Suprapubic skin (tissue), 4 donors: ENCODE measurements at regions not wholly inside any gene's neighbourhood (a gene's known extent, or its start where the extent isn't known, plus 50 kb on each side); places are given as distances from the start of the nearest gene placed in this dataset.
"Not testable (repeated sequence)": the region's sequence is repeated elsewhere in the genome, so short reads cannot be mapped to it uniquely, and the experiment has no call there.

Source experiments
- DNase-seq, 2 donors: peaks; one replicate each; pipeline ENCODE4 v3.0.0-alpha.2; 2019; ENCODE audit warnings: low spot score in 2 of 2
- H3K27ac ChIP-seq: fragments of 200-600 bp; sonication (generic); one replicate; pipeline ENCODE4 v1.5.1; 2019
- H3K27me3 ChIP-seq: fragments of 200-600 bp; sonication (generic); one replicate; pipeline ENCODE4 v1.5.1; 2019
- H3K36me3 ChIP-seq: fragments of 200-600 bp; sonication (generic); one replicate; pipeline ENCODE4 v1.5.1; 2019
- H3K4me1 ChIP-seq: fragments of 200-600 bp; sonication (generic); one replicate; pipeline ENCODE4 v1.5.1; 2019
- H3K4me3 ChIP-seq: fragments of 200-600 bp; sonication (generic); one replicate; pipeline ENCODE4 v1.5.1; 2019; ENCODE audit warnings: mild to moderate bottlenecking
- H3K9me3 ChIP-seq: fragments of 200-600 bp; sonication (generic); one replicate; pipeline ENCODE4 v1.5.1; 2019
- EP300 ChIP-seq: sonication (generic); formaldehyde crosslinking; IDR thresholded peaks from one replicate; pipeline ENCODE4 v1.6.1; 2017; ENCODE audit warnings: antibody characterized with exemption
- POLR2A ChIP-seq, 2 donors: fragments of 450-650 bp; IDR thresholded peaks; one replicate each; pipeline ENCODE4 v1.6.1; 2017; ENCODE audit warnings: antibody characterized with exemption in 2 of 2, mild to moderate bottlenecking in 2 of 2, moderate library complexity in 2 of 2
- POLR2AphosphoS5 ChIP-seq, 3 donors: sonication (generic); formaldehyde crosslinking; IDR thresholded peaks; one replicate each; pipeline ENCODE4 v1.6.1; 2017; ENCODE audit warnings: antibody characterized with exemption in 3 of 3
- WGBS: methylation state at CpG from one replicate; pipeline ENCODE4 v1.1.5; 2018; 5-methylcytosine and 5-hydroxymethylcytosine counted together
- TF ChIP-seq, protein P1 (sequence below), 2 donors: fragments of 200-600 bp in 1 of 2; fragments of 450-650 bp in 1 of 2; sonication (generic) in 1 of 2; IDR thresholded peaks; one replicate each; pipeline ENCODE4 v1.5.1; 2016 to 2019; ENCODE audit warnings: antibody characterized with exemption in 2 of 2, mild to moderate bottlenecking in 1 of 2, moderate library complexity in 1 of 2

DNA sequence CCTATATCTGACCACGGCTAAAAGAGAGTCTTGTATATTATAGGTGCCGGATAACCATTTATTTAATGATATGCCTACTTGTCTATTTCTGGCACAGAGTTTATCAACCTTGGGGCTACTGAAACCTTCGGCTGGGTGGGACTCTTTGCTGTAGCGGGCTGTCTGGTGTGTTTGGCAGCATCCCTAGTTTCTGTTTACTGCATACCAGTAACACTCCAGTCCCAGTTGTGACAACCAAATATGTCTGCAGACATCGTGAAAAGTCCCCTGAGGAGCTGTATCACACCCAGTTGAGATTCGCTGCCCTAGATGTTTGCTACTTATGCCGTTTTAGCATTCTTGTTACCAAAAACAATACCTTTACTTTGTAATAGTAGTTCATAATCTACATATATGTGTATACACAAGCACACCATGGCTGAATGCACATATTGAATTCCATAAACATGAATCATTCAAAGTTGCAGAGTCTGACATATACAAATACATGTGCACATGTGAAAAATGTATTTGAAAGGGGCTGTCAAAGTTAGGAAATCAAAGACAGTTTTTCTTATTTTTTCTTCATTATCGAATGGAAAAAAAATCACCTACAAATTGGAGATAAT, 89.1 kb upstream of the SHISA6 start:
- DNase-seq: no peak
- H3K36me3 ChIP-seq: no peaks in the 10 kb centered on the region
- peaks cover 4% of the 10 kb centered on the region for H3K9me3 ChIP-seq
- H3K27ac ChIP-seq: no peak overlapping the region
- H3K4me1 ChIP-seq: no peaks in the 10 kb centered on the region
- WGBS: 58% methylated on average over 8 of the region's 8 CpGs
- H3K4me3 ChIP-seq: no peak overlapping the region
- no peaks in the 10 kb centered on the region for H3K27me3 ChIP-seq
- TF ChIP-seq POLR2AphosphoS5 (IDR thresholded peaks at IDR 0.05): no peak

DNA sequence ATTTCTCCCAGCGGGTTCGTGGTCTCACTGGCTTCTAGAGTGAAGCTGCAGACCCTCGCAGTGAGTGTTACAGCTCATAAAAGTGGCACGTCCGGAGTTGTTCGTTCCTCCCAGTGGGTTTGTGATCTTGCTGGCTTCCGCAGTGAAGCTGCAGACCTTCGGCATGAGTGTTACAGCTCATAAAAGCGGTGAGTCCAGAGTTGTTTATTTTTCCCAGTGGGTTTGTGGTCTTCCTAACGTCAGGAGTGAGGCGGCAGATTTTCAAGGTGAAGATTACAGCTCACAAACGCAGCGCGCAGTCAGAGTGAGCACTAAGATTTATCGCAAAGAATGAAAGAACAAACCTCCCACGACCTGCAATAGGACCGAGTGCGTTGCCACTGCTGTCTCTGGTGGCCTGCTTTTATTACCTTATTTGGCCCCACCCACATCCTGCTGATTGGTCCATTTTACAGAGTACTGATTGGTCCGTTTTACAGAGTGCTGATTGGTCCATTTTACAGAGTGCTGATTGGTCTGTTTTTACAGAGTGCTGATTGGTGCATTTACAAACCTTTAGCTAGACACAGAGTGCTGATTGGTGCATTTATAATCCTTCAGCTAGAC, 90.0 kb upstream of the SHISA6 start:
- 95% methylated on average over 19 of the region's 19 CpGs for WGBS
- H3K9me3 ChIP-seq, H3K27ac ChIP-seq, H3K27me3 ChIP-seq, H3K4me1 ChIP-seq, H3K4me3 ChIP-seq, DNase-seq, H3K36me3 ChIP-seq: not testable (repeated sequence)

DNA sequence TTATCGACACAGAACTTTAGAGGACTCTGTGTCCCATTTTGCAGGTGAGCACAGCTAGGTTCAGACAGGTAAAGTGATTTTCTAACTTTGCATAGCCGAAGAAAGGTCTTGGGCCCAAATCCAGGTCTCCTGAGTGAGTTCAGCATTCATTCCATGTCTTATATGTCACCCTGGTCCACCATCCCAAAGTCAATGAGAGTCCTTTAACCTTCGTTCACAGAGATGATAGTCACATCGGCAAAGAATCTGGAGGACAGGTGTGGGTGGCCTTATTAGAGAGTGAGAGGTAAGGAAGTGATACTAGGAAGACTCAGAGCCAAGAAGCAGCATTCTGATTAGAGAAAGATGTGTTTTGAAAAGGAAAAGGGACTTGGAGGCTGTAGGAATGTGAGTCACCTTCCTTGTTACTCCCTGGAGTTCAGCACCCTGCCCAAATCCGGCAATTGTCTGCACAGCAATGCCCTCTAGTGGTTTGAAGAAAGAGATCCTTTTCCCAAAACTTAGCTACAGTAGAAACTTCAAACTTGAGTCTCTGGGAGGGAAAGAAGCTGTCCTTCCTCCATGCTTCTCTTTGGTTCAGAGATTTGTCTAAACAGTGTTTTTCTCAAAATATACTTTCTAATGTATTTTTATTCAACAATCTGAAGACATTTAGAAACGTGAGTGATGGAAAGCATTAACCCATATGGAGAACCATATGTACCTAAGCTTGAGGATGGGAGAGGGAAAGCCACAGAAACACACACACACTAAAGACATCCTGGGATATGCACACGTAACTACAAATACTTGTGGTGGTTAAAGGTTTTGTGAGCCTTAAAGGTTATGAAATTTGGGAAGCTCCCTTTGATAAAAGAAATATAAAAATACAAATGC, 96.4 kb upstream of the SHISA6 start:
- H3K27me3 ChIP-seq: no peaks in the 10 kb centered on the region
- no peak overlapping the region for H3K27ac ChIP-seq
- no peaks in the 10 kb centered on the region for H3K9me3 ChIP-seq
- no peak for DNase-seq
- no peak overlapping the region for H3K4me3 ChIP-seq
- peaks cover 14% of the 10 kb centered on the region for H3K4me1 ChIP-seq
- no peaks in the 10 kb centered on the region for H3K36me3 ChIP-seq
- TF ChIP-seq, protein P1, sequence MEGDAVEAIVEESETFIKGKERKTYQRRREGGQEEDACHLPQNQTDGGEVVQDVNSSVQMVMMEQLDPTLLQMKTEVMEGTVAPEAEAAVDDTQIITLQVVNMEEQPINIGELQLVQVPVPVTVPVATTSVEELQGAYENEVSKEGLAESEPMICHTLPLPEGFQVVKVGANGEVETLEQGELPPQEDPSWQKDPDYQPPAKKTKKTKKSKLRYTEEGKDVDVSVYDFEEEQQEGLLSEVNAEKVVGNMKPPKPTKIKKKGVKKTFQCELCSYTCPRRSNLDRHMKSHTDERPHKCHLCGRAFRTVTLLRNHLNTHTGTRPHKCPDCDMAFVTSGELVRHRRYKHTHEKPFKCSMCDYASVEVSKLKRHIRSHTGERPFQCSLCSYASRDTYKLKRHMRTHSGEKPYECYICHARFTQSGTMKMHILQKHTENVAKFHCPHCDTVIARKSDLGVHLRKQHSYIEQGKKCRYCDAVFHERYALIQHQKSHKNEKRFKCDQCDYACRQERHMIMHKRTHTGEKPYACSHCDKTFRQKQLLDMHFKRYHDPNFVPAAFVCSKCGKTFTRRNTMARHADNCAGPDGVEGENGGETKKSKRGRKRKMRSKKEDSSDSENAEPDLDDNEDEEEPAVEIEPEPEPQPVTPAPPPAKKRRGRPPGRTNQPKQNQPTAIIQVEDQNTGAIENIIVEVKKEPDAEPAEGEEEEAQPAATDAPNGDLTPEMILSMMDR (IDR thresholded peaks at IDR 0.05): peak in 1 of 2 donors; percentile 71
- TF ChIP-seq EP300: no peak
- 49% methylated on average over 7 of the region's 7 CpGs for WGBS

DNA sequence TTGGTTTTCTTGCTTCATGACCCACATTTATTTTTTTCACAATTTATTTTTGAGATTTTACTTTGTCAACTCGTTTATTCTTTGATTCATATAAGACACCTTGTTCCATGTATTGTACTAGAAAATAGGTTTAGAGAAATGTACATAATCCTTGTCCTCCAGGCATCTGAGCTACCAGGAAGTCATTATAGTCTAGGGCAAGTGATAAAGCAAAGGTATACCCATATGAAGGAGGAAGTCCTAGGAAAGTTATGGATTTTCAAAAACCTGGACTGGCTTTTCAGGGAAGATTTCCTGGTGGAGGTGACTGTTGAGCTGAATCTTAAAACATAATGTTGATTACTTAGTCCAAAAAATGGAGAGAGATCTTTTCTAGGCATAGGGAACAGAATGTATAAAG, 98.8 kb upstream of the SHISA6 start:
- DNase-seq: no peak
- 50% methylated on average over 1 of the region's 1 CpG for WGBS
- Histone ChIP-seq H3K9me3 (no peaks in the 10 kb centered on the region), H3K36me3 (no peaks in the 10 kb centered on the region), H3K4me1 (peaks cover 14% of the 10 kb centered on the region), H3K27ac (no peak overlapping the region), H3K4me3 (no peak overlapping the region), H3K27me3 (no peaks in the 10 kb centered on the region)
- TF ChIP-seq POLR2AphosphoS5 (IDR thresholded peaks at IDR 0.05) (no peak), POLR2A (IDR thresholded peaks at IDR 0.05) (no peak), EP300 (no peak)
- TF ChIP-seq, protein P1 (IDR thresholded peaks at IDR 0.05): no peak

DNA sequence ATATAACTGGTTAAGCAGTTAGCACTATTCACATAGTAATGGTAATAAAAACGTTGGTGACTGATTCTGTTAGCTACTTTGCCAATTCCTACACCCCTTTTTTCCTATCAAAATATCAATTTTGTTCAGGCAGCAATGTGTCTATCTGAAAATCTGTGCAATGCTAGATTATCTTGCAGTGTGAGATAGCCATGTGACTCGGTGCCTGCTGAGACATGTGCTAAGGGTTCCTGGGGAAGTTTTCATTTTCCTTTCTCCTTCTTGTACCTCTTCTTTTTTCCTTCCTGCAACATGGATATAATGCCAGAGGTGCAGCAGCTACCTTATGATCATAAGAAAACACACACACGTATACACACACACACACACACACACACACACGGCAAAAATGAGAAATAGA, 100.5 kb upstream of the SHISA6 start:
- Histone ChIP-seq H3K4me3 (no peak overlapping the region), H3K27me3 (no peaks in the 10 kb centered on the region), H3K9me3 (no peaks in the 10 kb centered on the region), H3K36me3 (no peaks in the 10 kb centered on the region), H3K4me1 (peaks cover 14% of the 10 kb centered on the region), H3K27ac (no peak overlapping the region)
- TF ChIP-seq EP300 (no peak), POLR2AphosphoS5 (IDR thresholded peaks at IDR 0.05) (no peak), POLR2A (IDR thresholded peaks at IDR 0.05) (no peak)
- TF ChIP-seq, protein P1 (IDR thresholded peaks at IDR 0.05): no peak
- WGBS: 17% methylated on average over 4 of the region's 4 CpGs
- no peak for DNase-seq

DNA sequence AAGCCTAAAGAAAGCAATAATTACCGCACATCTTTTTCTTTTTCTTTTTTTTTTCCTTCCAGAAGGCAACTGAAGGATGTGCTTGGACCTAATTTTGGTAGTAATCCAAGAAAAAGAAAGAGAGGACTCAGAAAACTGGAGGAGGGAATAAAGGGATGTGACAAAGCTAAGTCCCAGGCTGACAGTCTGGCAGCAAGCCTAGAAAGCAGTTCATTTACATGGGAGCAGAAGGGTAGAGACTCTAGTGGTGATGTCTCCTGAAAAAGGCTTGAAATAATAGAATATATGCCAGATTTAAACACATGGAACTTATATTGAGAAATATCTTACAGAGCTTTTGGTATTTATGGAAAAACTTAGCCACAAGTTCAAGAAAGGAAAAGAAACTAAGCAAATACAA, 101.0 kb upstream of the SHISA6 start:
- DNase-seq: no peak
- H3K4me1 ChIP-seq: peaks cover 14% of the 10 kb centered on the region
- no peaks in the 10 kb centered on the region for H3K9me3 ChIP-seq
- no peak overlapping the region for H3K27ac ChIP-seq
- H3K27me3 ChIP-seq: no peaks in the 10 kb centered on the region
- H3K36me3 ChIP-seq: no peaks in the 10 kb centered on the region
- TF ChIP-seq, protein P1 (IDR thresholded peaks at IDR 0.05): no peak
- TF ChIP-seq POLR2AphosphoS5 (IDR thresholded peaks at IDR 0.05) (no peak), EP300 (no peak), POLR2A (IDR thresholded peaks at IDR 0.05) (no peak)
- 26% methylated on average over 1 of the region's 1 CpG for WGBS
- H3K4me3 ChIP-seq: no peak overlapping the region
